ENCODE measurements at regions not wholly inside any gene's neighbourhood (a gene's known extent, or its start where the extent isn't known, plus 50 kb on each side); places are given as distances from the start of the nearest gene placed in this dataset.
A peak's percentile ranks its signal among the peaks of the same experiment; 100 is the strongest.

DNA sequence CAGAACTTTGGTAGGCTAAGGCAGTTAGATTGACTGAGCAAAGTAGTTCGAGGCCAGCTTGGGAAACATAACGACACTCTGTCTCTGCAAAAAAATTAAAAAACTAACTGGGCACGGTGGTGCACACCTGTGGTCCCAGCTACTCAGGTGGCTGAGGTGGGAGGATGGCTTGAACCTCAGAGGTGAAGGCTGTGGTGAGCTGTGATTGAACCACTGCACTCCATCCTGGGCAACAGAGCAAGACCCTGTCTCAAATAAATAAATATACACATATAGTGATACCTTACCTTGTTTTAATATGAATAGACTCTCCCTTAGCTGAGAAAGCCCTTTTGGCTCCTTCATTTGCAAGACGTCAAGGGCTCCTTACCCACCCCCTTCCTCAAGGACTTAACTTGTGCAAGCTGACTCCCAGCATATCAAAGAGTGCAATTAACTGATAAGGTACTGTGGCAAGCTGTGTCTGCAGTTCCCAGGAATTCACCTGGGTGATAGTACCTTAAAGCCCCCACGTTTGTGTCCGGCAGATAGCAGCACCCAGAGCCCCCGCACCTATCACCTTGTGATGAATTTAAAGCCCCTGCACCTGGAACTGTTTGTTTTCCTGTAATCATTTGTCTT, 655.6 kb upstream of the GALNTL6 start:
- no peak for DNase-seq

DNA sequence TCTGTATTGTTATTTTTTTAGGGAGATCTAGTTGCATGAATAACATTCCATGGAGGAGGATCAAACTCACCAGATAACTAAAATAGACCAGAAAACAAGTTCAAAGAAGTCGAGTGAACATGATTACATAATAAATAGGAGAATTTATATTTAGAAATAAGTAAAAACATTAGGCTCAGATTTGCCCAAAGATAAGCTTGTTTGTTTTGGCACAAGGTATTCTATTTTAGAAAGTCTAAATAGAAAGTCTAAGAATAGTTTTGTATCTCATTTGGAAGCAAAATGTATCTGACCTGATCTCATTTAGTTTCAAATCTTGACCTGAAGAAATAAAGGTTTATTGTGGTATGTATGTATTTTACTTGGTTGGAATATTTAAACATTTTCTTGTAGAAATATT, 670.6 kb upstream of the GALNTL6 start:
- no peak for DNase-seq

DNA sequence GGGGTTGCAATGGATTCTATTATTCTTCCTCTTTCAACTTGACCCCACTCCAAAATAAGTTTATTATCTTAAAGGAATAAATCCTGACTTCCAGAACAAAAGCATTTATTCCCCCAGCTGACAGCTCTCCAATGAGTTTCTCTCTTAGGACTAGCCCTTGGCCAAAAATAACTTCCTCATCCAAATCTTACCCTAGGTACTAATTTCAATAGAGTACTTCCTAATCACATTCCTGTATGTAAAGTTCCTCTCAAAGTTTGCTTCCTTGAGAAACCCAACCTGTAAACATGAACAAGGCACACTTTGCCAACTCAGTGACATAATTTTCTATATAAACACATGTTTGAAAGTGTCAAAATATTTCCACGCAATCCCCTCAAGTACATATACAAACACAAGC, 671.2 kb upstream of the GALNTL6 start:
- no peak for DNase-seq

DNA sequence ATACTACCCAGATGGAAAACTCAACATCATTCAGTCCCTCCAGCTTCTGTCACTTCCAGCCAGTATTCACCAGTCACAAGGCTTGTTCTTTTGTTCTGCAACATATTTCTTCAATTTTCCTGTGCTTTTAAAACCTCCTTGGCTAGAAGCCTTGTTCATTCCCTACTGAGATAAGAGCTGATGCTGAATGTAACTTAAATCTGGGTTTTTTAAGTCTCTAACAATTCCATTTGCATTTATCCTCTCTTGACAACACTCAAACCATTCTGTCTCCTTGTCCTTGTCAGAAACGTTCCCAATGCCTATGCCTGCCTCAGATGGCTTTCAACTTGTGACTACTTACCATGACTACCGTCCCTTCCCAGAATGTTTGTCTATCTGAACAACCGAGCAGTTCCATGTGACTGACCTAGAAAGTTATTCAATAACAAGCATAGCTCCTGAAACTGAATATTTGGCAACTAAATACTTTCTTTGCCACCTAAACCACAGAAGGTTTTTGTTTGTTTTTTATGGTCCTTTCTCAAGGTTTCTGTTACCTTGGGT, 682.9 kb upstream of the GALNTL6 start:
- peak; percentile 0 for DNase-seq

DNA sequence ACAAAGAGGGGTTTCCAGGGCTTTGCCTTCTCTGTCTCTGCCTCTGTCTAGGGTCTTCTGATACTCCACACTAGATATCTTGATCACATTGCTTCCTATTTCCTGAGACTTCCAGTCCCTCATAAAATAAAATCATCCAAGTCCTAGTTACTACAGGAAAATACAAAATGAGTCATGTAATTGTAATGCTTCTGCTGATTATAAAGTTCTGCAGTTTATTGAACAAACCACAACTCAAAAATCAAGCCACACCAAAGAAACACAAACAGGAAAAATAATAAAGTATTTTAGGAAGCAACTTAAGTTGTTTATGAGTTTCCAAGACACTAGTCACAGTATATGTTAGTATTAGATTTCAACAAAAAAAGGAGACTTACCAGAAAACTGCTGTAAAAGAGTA, 695.1 kb upstream of the GALNTL6 start:
- no peak for DNase-seq

DNA sequence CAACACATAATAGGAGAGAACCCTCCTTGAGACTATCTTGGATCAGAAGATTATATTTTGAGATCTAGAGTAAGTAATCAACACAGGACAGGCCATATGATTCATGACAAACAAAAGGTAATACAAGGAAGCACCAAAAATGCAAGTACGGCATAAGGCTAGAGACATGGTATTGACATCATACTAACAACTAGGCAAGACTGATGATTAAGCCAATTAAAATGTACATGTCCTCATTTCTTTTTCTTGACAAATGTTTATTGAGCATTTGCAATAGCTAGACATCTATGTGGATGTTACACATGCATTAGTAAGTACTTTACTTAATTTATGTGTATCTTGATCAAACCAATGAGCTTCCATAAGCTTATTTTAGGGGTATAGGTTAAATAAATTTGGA, 695.7 kb upstream of the GALNTL6 start:
- DNase-seq: no peak

DNA sequence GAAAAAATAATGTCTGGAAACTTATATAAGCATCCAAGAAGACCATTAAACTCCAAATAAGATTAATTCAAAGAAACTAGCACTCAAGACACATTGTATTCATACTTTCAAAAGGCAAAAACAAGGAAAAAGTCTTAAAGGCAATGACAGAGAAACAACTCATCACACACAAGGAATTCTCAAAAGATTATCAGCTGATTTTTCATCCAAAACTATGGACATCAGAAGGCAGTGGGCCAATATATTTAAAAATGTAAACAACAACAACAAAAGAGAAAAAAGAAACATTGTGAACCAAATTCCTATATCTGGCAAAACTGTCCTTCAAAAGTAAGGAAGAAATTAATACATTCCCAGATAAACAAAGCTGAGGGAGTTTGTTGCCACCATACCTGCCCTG, 711.4 kb upstream of the GALNTL6 start:
- DNase-seq: no peak

DNA sequence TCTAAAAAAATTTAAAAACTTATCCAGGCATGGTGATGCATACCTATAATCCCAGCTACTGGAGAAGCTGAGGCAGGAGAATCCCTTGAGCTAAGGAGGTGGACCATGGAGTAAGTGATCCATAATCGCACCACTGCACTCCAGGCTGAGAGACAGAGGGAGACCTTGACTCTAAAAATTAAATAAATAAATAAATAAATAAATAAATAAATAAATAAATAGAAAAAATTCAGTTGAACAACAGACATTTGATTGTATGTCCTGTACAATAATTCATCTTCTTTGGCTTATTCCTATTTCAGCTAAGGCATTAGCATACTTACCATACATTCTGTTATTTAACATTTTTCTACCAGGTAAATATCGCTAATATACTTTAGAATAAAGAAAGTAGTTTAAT, 726.1 kb upstream of the GALNTL6 start:
- no peak for DNase-seq

DNA sequence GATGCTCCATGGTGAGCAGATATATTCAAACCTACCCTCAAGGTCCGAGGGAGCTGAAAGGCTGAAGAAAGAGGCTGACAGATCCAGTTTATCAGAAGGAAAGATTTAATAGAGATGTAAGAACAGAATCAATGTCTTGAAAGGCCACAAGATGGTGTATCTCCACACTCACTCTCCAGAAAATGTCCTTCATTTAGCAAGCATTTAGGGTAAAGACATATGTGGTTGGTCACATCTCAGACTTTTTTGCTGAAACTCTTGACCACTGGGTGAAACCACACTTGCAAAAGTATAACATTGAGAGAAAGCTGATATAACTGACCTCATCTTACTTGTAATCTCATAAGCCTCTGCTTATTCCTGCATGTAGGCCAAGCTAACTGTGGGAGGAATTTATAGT, 745.8 kb upstream of the GALNTL6 start:
- DNase-seq: peak; percentile 1

DNA sequence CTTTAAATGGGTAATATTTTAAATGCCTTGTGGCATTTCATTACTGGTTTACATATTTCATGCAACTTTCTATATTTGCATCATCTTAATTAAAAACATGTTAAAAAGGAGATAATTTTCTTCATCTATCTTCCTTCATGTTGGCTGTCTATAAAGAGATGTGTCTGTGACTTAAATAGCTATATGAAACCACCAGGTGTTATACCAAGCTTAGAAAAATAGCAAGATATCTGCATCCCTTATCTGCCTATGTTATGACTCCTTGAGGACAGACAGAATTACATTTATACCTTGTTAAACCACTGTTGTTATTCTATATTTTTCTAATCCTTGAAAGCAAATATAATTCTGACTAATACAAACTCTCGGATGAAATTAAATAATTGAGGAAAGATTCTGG, 763.8 kb upstream of the GALNTL6 start:
- DNase-seq: no peak

DNA sequence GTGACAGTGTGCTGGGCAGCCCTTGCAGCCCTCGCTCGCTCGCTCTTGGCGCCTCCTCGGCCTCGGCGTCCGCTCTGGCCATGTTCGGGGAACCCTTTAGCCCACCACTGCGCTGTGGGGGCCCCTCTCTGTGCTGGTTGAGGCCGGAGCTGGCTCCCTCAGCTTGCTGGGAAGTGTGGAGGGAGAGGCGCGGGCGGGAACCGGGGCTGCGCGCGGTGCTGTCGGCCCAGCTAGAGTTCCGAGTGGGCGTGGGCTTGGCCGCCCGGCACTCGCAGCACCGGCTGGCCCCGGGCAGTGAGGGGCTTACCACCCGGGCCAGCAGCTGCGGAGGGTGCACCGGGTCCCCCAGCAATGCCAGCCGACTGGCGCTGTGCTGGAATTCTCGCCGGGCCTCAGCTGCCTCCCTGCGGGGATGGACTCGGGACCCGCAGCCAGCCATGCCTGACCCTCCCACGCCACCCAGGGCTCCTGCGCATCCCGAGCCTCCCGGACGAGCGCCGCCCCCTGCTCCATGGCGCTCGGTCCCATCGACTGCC, 770.1 kb upstream of the GALNTL6 start:
- no peak for DNase-seq

DNA sequence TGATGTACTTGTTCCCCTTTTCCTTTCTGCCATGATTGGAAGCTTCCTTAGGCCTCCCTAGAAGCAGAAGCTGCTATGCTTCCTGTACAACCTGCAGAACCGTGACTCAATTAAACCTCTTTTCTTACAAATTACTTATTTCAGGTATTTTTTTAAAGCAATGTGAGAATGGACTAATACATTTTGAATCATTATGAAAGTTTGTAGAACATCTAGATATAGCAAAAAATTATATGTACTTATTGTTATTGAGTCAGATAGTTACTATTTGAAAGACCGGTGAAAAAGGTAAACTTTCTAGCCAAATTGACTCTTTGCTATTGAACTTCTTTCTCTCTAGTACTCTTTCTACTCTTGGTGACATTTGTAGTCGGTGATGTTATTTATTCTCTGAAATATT, 777.3 kb upstream of the GALNTL6 start:
- no peak for DNase-seq

DNA sequence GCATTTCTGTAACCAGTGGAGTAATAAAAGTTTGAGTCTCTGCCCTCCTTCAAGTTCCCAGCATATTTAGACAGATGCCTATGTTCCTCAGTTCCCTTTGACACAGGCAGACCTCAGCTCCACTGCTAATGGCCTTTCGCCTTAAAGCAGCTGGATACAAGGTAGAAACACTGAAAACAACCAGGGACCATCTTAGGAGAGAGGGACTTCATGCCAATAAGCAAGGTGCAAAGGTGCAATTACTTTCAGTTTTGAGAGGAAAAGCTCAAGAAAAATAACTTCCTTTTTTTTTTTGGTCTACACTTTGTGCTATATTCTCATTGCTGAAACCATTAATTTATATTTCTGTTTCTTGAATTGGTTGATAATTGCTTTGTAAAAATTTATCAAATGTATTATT, 781.9 kb upstream of the GALNTL6 start:
- no peak for DNase-seq

DNA sequence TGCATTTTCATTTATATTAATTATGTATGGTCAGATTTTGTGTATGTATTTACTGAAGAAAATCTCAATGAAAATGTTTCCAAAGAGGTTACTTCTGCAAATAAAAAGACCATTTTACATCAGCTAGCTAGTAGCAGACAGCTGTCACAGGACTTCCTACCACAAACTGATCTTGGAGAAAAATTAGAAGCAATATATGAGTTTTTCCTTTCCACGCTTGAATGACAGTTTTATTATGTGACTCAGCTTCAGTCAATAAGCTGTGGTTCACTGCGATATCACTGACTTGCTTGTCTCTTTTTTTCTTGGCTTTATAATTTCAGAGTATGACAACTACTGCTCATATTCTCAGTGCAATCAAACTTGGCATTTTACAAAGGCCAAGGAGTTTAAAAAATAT, 787.4 kb upstream of the GALNTL6 start:
- DNase-seq: no peak

DNA sequence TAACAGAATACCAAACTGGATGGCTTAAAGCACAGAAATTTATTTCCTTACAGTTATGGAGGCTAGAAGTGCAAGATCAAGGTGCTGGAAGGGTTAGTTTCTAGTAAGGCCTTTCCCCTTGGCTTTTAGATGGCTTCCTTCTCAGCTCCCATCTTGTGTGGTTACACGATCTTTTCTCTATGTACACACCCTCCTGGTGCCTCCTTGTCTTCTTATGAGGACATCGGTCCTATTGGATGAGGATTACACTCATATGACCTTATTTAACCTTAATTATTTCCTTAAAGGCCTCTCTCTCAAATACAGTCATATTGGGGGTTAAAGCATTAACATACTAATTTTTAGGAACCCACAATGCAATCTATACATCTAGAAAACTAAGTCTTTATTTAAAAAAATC, 787.9 kb upstream of the GALNTL6 start:
- DNase-seq: no peak

DNA sequence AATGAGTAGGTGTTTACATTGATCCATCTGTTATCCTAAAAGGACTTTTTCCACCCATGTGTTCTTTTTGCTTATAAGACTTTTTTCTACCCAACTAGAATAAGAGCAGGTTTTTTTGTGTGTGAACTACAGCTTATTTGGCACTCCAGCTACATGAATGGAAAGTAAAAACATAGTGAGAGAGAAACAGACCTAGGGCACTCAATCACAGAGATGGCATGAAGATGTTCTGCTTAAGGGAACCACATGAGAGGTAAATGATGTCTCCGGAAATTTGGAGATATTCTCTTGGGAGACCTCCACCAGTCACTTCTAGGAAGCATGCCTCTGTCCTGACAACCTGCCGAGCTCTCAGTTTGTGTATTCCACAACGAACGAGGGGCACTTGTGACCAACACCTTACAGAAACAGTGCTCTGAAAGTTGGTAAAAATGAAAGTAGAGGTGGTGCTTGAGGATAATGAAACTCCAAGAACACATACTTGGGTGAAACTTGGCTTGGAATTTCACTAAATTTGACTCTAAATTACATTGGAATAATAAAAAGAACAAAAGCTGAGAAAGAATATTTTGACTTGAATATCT, 788.4 kb upstream of the GALNTL6 start:
- no peak for DNase-seq

DNA sequence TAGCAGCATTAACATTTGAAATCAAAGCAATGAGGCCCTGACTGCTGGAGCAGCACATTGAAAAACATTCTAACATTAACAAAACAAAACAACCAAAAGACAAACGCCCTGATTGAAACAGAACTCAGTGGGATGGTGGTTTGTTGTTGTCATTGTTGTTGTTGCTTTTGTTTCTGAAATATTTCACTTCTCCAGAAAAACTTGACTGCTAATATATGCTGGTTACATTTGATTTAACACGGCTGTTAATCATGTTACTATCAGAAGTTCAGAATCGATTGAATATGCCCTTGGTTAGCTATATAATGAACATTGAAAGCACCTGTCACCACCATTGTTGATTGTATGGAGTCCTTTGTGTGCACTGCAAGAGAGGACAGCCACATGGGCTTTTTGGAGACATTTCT, 790.4 kb upstream of the GALNTL6 start:
- DNase-seq: no peak

DNA sequence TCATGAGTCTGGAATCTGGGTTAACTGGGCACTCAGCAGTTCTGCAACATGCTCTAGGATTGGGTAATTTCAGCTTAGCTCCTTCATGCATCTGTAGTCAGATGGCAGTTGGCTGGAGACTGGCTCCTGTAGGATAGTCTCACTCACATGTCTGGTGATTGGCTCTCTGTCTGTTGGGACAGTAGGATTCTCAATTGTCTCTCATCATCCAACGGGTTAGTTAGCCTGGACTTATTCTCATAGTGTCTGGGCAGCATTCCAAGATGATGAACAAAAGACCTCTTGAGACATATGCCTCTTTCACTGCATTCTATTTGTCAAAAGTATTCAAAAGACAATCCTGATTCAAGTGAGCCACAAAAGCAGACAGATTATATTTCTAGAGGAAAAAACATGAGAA, 795.6 kb upstream of the GALNTL6 start:
- no peak for DNase-seq

DNA sequence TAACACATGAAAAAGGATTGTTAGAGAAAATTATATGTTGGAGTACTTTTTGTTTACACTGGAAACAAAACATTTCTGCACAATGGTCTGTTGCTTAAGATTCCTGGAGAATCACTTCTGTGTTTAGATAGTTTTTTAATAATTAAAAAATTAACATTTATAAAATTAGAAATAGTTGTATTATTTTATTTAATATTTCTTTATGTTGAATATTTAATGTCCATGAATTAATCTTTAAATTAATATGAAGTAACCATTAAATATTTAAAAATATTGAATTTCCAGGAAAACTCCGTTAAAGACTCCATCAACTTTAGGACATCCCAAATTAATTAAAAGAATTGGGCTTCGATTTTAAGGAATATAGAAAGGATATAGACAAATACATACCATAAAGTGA, 797.1 kb upstream of the GALNTL6 start:
- DNase-seq: no peak

DNA sequence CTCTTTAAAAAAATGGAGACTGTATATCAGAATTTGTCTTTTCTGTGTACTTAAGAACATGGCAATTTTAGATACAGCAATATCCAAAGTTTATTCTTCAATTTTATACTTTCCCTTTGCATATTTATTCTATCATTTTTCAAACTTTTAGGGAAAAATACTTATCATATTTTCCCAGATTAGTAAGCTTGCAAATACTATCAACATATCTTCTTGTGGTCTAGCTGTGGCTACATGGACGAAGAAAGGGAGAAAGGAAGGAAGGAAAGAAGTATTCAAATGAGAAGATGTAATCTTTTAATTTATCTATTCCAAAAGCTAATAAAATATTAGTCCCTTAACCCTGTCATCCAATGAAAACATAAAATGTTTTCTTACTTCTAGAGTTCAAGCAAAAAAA, 797.8 kb upstream of the GALNTL6 start:
- DNase-seq: no peak

DNA sequence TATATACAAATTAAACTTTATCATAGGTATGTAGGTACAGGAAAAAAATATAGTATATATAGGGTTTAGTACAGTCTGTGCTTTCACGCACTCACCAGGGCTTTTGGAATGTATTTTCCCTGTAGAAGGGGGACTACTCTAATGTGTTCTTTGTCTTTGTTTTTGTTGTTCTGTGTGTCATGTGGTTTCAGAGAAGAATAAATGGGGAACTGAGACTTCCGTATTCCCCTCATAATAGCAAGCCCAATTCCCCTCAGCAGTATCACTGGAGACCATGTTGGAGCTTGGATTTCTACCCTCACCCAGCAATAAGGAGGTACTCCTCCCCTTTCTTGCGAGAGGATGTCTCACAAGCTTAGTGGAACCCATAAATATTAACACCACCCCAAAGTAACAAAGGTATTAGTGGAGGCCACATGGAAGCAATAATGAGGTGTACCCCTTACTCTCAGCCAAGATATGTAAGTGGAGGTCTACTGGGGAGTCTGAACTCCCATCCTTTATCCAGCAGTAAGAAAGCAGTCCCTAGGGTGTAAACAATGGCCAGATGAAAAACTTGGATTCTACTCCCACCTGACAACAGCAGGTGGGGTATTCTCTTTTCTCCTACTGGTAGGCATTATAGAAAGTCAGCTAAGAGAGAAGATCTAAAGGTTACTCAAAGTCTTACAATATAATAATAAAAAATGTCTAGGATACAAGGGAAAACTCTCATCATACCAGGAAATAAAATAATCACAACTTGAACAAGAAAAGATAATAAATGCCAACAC, 805.4 kb upstream of the GALNTL6 start:
- no peak for DNase-seq

DNA sequence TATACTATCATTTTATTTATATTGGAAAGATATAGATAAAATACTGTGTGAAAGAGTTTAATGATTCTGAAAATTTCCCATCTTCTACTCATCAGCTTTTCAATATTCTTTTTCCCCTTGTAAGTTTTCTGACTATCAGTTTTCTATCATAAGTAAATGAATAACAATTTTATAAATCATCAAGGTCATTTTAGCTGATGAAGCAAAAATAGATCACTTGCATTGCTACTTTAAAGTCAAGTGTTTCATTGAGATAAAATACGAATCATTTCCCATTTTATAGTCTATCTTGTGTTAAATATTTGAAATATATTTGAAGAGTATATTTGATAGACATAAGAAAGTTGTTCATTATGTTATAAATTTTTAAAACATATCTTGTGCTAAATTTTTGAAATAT, 811.0 kb upstream of the GALNTL6 start:
- DNase-seq: no peak

DNA sequence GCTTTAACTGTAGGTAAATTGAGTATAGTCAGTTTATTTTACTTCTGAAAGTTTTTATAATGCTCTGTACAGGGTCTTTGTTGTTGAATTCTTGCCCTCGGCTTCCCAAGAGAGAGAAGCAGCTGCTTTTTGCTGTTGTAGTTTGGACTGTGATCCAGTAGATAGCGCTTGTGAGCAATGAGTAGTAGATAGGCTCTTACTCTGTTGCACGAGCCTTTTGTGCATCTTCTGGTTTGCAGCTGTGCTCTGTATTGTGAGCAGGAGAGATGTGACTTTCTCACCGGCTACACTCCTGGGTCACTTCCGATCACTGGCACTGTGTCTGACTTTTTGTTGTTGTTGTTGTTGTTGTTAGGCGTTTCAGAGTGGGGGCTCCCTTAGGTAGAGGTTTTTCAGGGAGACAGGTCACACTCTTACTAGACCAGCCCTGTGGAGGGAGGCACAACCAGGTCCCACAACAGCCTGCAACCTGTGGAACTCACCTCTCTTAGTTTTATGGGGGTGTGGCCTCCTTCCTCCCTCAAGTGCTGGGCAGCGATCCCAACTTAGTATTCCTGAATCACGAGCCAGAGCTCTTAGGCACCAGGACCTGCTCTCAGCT, 822.1 kb upstream of the GALNTL6 start:
- DNase-seq: peak; percentile 25
